Keratinocyte (primary cell): ENCODE measurements at regions not wholly inside any gene's neighbourhood (a gene's known extent, or its start where the extent isn't known, plus 50 kb on each side); places are given as distances from the start of the nearest gene placed in this dataset.
A peak's percentile ranks its signal among the peaks of the same experiment; 100 is the strongest.

Experiments
- DNase-seq: peaks from one replicate; pipeline ENCODE4 v3.0.0-alpha.2; 2011; ENCODE audit warnings: low read depth, missing footprints, low spot score
- FAIRE-seq: peaks from 2 replicates; lab custom pipeline; 2011; peaks lifted over from hg19 to GRCh38; lab: Jason Lieb, UNC
- H2AFZ ChIP-seq: 2 replicates; pipeline ENCODE4 v1.6.0; 2012; ENCODE audit warnings: low read length, control low read depth, inconsistent platforms; ENCODE audit not compliant: control insufficient read depth
- H3K27ac ChIP-seq: 2 replicates; pipeline ENCODE4 v1.5.1; 2011; ENCODE audit warnings: low read length; ENCODE audit not compliant: control insufficient read depth, insufficient read depth
- H3K27me3 ChIP-seq: 3 replicates; pipeline ENCODE4 v1.6.0; 2011; ENCODE audit warnings: low read length; ENCODE audit not compliant: control insufficient read depth, insufficient read depth; ENCODE audit errors: extremely low read depth
- H3K36me3 ChIP-seq, 2 experiments: 2 replicates in 1 of 2; 3 replicates in 1 of 2; pipeline ENCODE4 v1.5.1; 2011; ENCODE audit warnings: low read length in 2 of 2, mild to moderate bottlenecking in 1 of 2; ENCODE audit not compliant: control insufficient read depth in 2 of 2, insufficient read depth in 2 of 2; ENCODE audit errors: extremely low read depth in 1 of 2
- H3K4me1 ChIP-seq: 3 replicates; pipeline ENCODE4 v1.5.1; 2011; ENCODE audit warnings: low read length; ENCODE audit not compliant: control insufficient read depth, insufficient read depth; ENCODE audit errors: extremely low read depth
- H3K4me2 ChIP-seq: 3 replicates; pipeline ENCODE4 v1.6.0; 2011; ENCODE audit warnings: low read depth, low read length; ENCODE audit not compliant: control insufficient read depth, insufficient read depth; ENCODE audit errors: extremely low read depth
- H3K4me3 ChIP-seq, 3 experiments: fragments of 200-600 bp in 1 of 3; sonication (generic) in 1 of 3; 2 replicates in 2 of 3; 3 replicates in 1 of 3; pipeline ENCODE4 v1.5.1; 2011 to 2016; ENCODE audit warnings: low read length in 3 of 3, mild to moderate bottlenecking in 3 of 3, control low read depth in 2 of 3, inconsistent platforms in 1 of 3, low read depth in 1 of 3, mixed read lengths in 1 of 3, mixed run types in 1 of 3, moderate library complexity in 1 of 3; ENCODE audit not compliant: control insufficient read depth in 2 of 3, insufficient read depth in 2 of 3; ENCODE audit errors: extremely low read depth in 1 of 3
- H3K79me2 ChIP-seq: 2 replicates; pipeline ENCODE4 v1.6.0; 2012; ENCODE audit warnings: low read length; ENCODE audit not compliant: control insufficient read depth, insufficient read depth
- H3K9ac ChIP-seq: 3 replicates; pipeline ENCODE4 v1.6.0; 2011; ENCODE audit warnings: low read length; ENCODE audit not compliant: control insufficient read depth, insufficient read depth; ENCODE audit errors: extremely low read depth
- H3K9me1 ChIP-seq: 3 replicates; pipeline ENCODE4 v1.6.0; 2011; ENCODE audit warnings: low read length; ENCODE audit not compliant: control insufficient read depth, insufficient read depth; ENCODE audit errors: extremely low read depth
- H3K9me3 ChIP-seq: 2 replicates; pipeline ENCODE4 v1.5.1; 2012; ENCODE audit warnings: low read depth, low read length; ENCODE audit not compliant: control insufficient read depth
- H4K20me1 ChIP-seq: 3 replicates; pipeline ENCODE4 v1.6.0; 2011; ENCODE audit warnings: low read length; ENCODE audit not compliant: control insufficient read depth, insufficient read depth; ENCODE audit errors: extremely low read depth
- EZH2 ChIP-seq: IDR thresholded peaks from one replicate; pipeline ENCODE4 v1.6.1; 2012; ENCODE audit warnings: inconsistent platforms, mild to moderate bottlenecking, low read length, moderate library complexity
- dilution Hi-C: fragments of 300-500 bp; cut with MboI; formaldehyde crosslinking; loops from one replicate; pipeline ENCODE4 v1.7.0; 2020; ENCODE audit warnings: low sequenced_read_pairs; ENCODE audit not compliant: extremely low pct_ligation_motif_present
- TF ChIP-seq, protein P1 (sequence below), 3 experiments: IDR thresholded peaks in 1 of 3; conservative IDR thresholded peaks in 1 of 3; optimal IDR thresholded peaks in 1 of 3; 2 replicates in 2 of 3; 3 replicates in 1 of 3; pipeline versions ENCODE3 to v1.5.1; 2011; ENCODE audit warnings: low read length in 3 of 3, mild to moderate bottlenecking in 3 of 3, moderate library complexity in 2 of 3, control low read depth in 1 of 3, inconsistent platforms in 1 of 3; ENCODE audit not compliant: insufficient read depth in 2 of 3; ENCODE audit errors: extremely low read depth in 1 of 3

DNA sequence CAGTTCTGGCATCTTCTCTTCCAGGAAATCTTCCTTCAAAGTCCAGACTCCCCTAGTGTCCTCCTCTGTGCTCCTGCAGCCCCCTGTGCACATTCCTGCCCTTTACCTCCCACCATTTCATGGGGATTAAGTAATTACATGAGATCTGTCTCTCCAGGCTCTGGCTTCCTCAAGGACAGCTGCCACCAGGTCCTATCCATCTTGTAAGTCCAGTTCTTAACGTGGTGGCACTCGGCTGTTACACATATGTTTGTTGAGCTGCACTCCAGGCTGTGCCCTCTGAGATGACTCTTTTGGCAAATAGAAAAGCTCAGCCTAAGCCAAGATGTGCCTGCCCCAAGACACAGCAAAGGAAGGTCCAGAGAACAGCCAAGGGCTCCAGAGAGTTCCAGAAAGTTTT lies 57.4 kb upstream of the CAMK1G start:
- no peak for DNase-seq
- Histone ChIP-seq H3K9me3 (no peaks in the 10 kb centered on the region), H3K4me2 (no peak overlapping the region), H2AFZ (no peak overlapping the region), H4K20me1 (no peaks in the 10 kb centered on the region), H3K79me2 (no peaks in the 10 kb centered on the region), H3K9ac (no peak overlapping the region), H3K36me3 (no peaks in the 10 kb centered on the region), H3K4me1 (peaks cover 9% of the 10 kb centered on the region), H3K9me1 (no peaks in the 10 kb centered on the region), H3K4me3 (no peak overlapping the region), H3K27ac (no peak overlapping the region), H3K27me3 (no peaks in the 10 kb centered on the region)
- TF ChIP-seq, protein P1, sequence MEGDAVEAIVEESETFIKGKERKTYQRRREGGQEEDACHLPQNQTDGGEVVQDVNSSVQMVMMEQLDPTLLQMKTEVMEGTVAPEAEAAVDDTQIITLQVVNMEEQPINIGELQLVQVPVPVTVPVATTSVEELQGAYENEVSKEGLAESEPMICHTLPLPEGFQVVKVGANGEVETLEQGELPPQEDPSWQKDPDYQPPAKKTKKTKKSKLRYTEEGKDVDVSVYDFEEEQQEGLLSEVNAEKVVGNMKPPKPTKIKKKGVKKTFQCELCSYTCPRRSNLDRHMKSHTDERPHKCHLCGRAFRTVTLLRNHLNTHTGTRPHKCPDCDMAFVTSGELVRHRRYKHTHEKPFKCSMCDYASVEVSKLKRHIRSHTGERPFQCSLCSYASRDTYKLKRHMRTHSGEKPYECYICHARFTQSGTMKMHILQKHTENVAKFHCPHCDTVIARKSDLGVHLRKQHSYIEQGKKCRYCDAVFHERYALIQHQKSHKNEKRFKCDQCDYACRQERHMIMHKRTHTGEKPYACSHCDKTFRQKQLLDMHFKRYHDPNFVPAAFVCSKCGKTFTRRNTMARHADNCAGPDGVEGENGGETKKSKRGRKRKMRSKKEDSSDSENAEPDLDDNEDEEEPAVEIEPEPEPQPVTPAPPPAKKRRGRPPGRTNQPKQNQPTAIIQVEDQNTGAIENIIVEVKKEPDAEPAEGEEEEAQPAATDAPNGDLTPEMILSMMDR (optimal IDR thresholded peaks at IDR 0.05 in 1 of 3, IDR thresholded peaks at IDR 0.05 in 1 of 3, conservative IDR thresholded peaks at IDR 0.05 in 1 of 3; ENCODE audit: extremely low read depth in 1 of 3, insufficient read depth in 2 of 3, low read length in 3 of 3) = no peak
- no peak for TF ChIP-seq EZH2
- FAIRE-seq = no peak
- dilution Hi-C loops = no loop called here

DNA sequence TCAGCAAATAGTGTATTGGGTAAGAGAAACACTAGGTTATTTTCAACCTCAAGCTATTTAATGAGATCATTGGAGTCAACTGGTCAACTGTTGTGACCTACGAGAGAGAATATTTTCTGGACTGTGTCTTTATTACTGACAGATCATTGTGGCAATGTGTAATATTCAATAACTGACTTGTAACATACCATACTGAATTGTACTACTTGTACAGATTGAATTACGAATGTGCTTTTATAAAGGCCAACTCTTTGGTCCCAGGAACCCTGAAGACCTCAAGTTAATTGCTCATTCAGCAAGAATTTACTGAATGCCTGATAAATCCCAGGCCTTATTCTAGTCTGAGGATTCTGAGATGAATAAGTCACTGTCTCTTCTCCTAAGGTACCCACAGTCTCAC lies 56.1 kb upstream of the CAMK1G start:
- Histone ChIP-seq H3K79me2 (no peaks in the 10 kb centered on the region), H3K9me1 (no peaks in the 10 kb centered on the region), H3K4me2 (peak overlapping the region; percentile 18), H3K4me1 (peaks cover 9% of the 10 kb centered on the region), H3K9me3 (no peaks in the 10 kb centered on the region), H3K4me3 (no peak overlapping the region), H4K20me1 (no peaks in the 10 kb centered on the region), H3K27ac (no peak overlapping the region), H3K27me3 (no peaks in the 10 kb centered on the region), H3K9ac (no peak overlapping the region), H3K36me3 (no peaks in the 10 kb centered on the region), H2AFZ (no peak overlapping the region)
- FAIRE-seq (peak; percentile 81), DNase-seq (no peak)
- no peak for TF ChIP-seq EZH2
- TF ChIP-seq, protein P1 (optimal IDR thresholded peaks at IDR 0.05 in 1 of 3, IDR thresholded peaks at IDR 0.05 in 1 of 3, conservative IDR thresholded peaks at IDR 0.05 in 1 of 3; ENCODE audit: extremely low read depth in 1 of 3, insufficient read depth in 2 of 3, low read length in 3 of 3) = no peak
- dilution Hi-C loops = no loop called here
